ENCODE measurements at regions not wholly inside any gene's neighbourhood (a gene's known extent, or its start where the extent isn't known, plus 50 kb on each side); places are given as distances from the start of the nearest gene placed in this dataset.

DNA sequence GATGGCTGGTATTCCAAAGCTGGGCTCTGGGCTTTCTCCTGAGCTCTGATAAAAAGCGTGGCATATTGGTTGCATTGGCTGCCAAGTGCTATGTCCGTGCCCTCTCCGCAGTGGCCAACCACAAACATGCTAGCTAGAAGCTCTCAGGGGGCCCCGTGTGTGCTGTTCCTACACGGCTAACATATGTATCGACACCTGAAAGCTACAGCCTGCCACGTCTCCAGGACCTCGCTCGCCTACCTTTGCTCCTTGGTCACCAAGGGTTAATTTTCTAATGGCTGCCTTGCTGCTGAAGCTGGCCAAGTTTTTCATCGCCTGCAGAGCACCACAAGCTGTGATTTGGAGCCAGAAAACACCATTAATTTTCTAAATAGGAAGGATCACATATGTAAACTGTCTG, 888.4 kb downstream of the BCL11A start:
- Mint-ChIP-seq H3K36me3 (no peaks in the 10 kb centered on the region), H3K27ac (no peak overlapping the region), H3K4me1 (peaks cover 15% of the 10 kb centered on the region), H3K9me3 (no peaks in the 10 kb centered on the region), H3K27me3 (ENCODE audit: low read depth) (no peaks in the 10 kb centered on the region), H3K4me3 (no peak overlapping the region)
- TF ChIP-seq CTCF (IDR thresholded peaks at IDR 0.05; ENCODE audit: unreplicated experiment): no peak
- DNase-seq (ENCODE audit: low spot score in 2 of 2, unreplicated experiment in 2 of 2): no peak

GRCh38 chr2:59662127-59662861, 891.2 kb downstream of the BCL11A start:
- H3K9me3 Mint-ChIP-seq: no peaks in the 10 kb centered on the region
- H3K4me3 Mint-ChIP-seq: no peak overlapping the region
- H3K27me3 Mint-ChIP-seq (ENCODE audit: low read depth): no peaks in the 10 kb centered on the region

DNA sequence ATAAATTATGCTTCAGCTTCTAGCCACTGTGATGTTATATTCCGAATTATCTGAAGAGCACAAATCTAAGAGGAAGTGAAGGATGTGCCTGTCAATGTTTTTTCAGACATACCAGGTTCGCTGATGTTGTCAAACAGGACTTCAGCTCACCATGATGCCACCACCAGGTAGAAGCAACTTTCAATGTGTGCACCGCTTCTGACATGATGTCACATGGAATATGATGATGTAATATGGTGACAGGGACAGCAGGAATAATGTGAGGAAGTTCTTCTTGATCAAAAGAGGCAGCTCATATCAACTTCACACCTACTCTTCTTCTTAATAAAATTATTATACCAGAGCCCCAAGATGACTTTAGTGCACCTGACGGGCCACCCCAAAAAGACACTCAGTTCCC, 893.2 kb downstream of the BCL11A start:
- Mint-ChIP-seq H3K27me3 (ENCODE audit: low read depth) (no peaks in the 10 kb centered on the region), H3K27ac (no peak overlapping the region), H3K9me3 (no peaks in the 10 kb centered on the region), H3K4me1 (peaks cover 19% of the 10 kb centered on the region), H3K4me3 (no peak overlapping the region), H3K36me3 (no peaks in the 10 kb centered on the region)
- no peak for DNase-seq (ENCODE audit: low spot score in 2 of 2, unreplicated experiment in 2 of 2)
- no peak for TF ChIP-seq CTCF (IDR thresholded peaks at IDR 0.05; ENCODE audit: unreplicated experiment)

More at GRCh38 chr2:59662127-59662861, 891.2 kb downstream of the BCL11A start:
- H3K27ac Mint-ChIP-seq: no peak overlapping the region
- TF ChIP-seq CTCF (IDR thresholded peaks at IDR 0.05; ENCODE audit: unreplicated experiment): no peak
- DNase-seq (ENCODE audit: low spot score in 2 of 2, unreplicated experiment in 2 of 2): no peak
- peaks cover 20% of the 10 kb centered on the region for H3K4me1 Mint-ChIP-seq
- no peaks in the 10 kb centered on the region for H3K36me3 Mint-ChIP-seq

GRCh38 chr2:59658906-59659635, 894.4 kb downstream of the BCL11A start:
- no peaks in the 10 kb centered on the region for H3K36me3 Mint-ChIP-seq
- no peak for DNase-seq (ENCODE audit: low spot score in 2 of 2, unreplicated experiment in 2 of 2)

GRCh38 chr2:59655809-59656208, 897.6 kb downstream of the BCL11A start:
- Mint-ChIP-seq H3K4me3 (no peak overlapping the region), H3K27me3 (ENCODE audit: low read depth) (no peaks in the 10 kb centered on the region), H3K27ac (no peak overlapping the region), H3K4me1 (peaks cover 7% of the 10 kb centered on the region), H3K36me3 (no peaks in the 10 kb centered on the region), H3K9me3 (no peaks in the 10 kb centered on the region)
- DNase-seq (ENCODE audit: low spot score in 2 of 2, unreplicated experiment in 2 of 2): no peak
- no peak for TF ChIP-seq CTCF (IDR thresholded peaks at IDR 0.05; ENCODE audit: unreplicated experiment)

More at GRCh38 chr2:59658906-59659635, 894.4 kb downstream of the BCL11A start:
- no peak overlapping the region for H3K27ac Mint-ChIP-seq
- H3K9me3 Mint-ChIP-seq: no peaks in the 10 kb centered on the region
- peaks cover 19% of the 10 kb centered on the region for H3K4me1 Mint-ChIP-seq
- TF ChIP-seq CTCF (IDR thresholded peaks at IDR 0.05; ENCODE audit: unreplicated experiment): no peak
- H3K4me3 Mint-ChIP-seq: no peak overlapping the region
- H3K27me3 Mint-ChIP-seq (ENCODE audit: low read depth): no peaks in the 10 kb centered on the region

Measured in mesothelial cell of epicardium (in vitro differentiated cells).